HG03139 (cell line): ENCODE measurements at regions not wholly inside any gene's neighbourhood (a gene's known extent, or its start where the extent isn't known, plus 50 kb on each side); places are given as distances from the start of the nearest gene placed in this dataset.
"Not testable (repeated sequence)": the region's sequence is repeated elsewhere in the genome, so short reads cannot be mapped to it uniquely, and the experiment has no call there.

Experiments
- ATAC-seq: cut with Tn5 transposase; IDR thresholded peaks from one replicate; pipeline ENCODE4 v1.9.1; 2021; ENCODE audit not compliant: unreplicated experiment

- ATAC-seq = no peak
These were observed 181.6 kb upstream of the SOX14 start for GRCh38 chr3:137582484-137582883.

- ATAC-seq = no peak
These were observed 180.9 kb upstream of the SOX14 start for GRCh38 chr3:137583256-137583655.

GRCh38 chr3:137588871-137589270 is 175.2 kb upstream of the SOX14 start:
- no peak for ATAC-seq

GRCh38 chr3:137595415-137595814 is 168.7 kb upstream of the SOX14 start:
- ATAC-seq = not testable (repeated sequence)

- ATAC-seq = no peak
These were observed 153.4 kb upstream of the SOX14 start for GRCh38 chr3:137610723-137611122.

- no peak for ATAC-seq
These were observed 151.8 kb upstream of the SOX14 start for GRCh38 chr3:137612291-137612690.

- ATAC-seq = no peak
These were observed 148.3 kb upstream of the SOX14 start for GRCh38 chr3:137615659-137616418.

- no peak for ATAC-seq
These were observed 122.0 kb upstream of the SOX14 start for GRCh38 chr3:137641879-137642704.

GRCh38 chr3:137642831-137643230 is 121.3 kb upstream of the SOX14 start:
- no peak for ATAC-seq

- no peak for ATAC-seq
These were observed 116.9 kb upstream of the SOX14 start for GRCh38 chr3:137647179-137647578.

GRCh38 chr3:137669519-137670060 is 94.5 kb upstream of the SOX14 start:
- ATAC-seq = no peak

GRCh38 chr3:137687181-137687879 is 76.8 kb upstream of the SOX14 start:
- ATAC-seq = no peak

- ATAC-seq = no peak
These were observed 71.2 kb upstream of the SOX14 start for GRCh38 chr3:137692803-137693431.

- ATAC-seq = no peak
These were observed 70.3 kb upstream of the SOX14 start for GRCh38 chr3:137693791-137694190.

GRCh38 chr3:137694836-137695235 is 69.3 kb upstream of the SOX14 start:
- ATAC-seq = no peak

- ATAC-seq = no peak
These were observed 68.8 kb upstream of the SOX14 start for GRCh38 chr3:137695351-137695750.

- no peak for ATAC-seq
These were observed 55.0 kb upstream of the SOX14 start for GRCh38 chr3:137709011-137709601.

GRCh38 chr3:137713965-137714364 is 50.1 kb upstream of the SOX14 start:
- ATAC-seq = not testable (repeated sequence)
